ENCODE measurements at regions not wholly inside any gene's neighbourhood (a gene's known extent, or its start where the extent isn't known, plus 50 kb on each side); places are given as distances from the start of the nearest gene placed in this dataset.

GRCh38 chr3:8106921-8107320 lies 394.7 kb upstream of the LMCD1 start:
- ATAC-seq (ENCODE audit: insufficient read depth, low FRiP score): no peak
- no peak for TF ChIP-seq CTCF (IDR thresholded peaks at IDR 0.05; ENCODE audit: control extremely low read depth, extremely low read depth)
- WGBS, 2 donors: 96 to 100% methylated on average over 2 of the region's 2 CpGs

GRCh38 chr3:8110966-8111798 lies 390.4 kb upstream of the LMCD1 start:
- H3K36me3 ChIP-seq (ENCODE audit: control insufficient read depth in 4 of 4, insufficient read depth in 4 of 4, low read length in 4 of 4): no peaks in the 10 kb centered on the region
- no peak overlapping the region for H3K27ac ChIP-seq (ENCODE audit: low read depth in 1 of 2, low read length in 1 of 2)
- H3K9ac ChIP-seq (ENCODE audit: insufficient read depth in 1 of 2, low read length in 2 of 2): peak overlapping the region in 1 of 2 donors; percentile 53
- H3K4me1 ChIP-seq (ENCODE audit: control insufficient read depth in 5 of 5, insufficient read depth in 5 of 5, low read length in 5 of 5): peaks cover 0 to 7% (median 0%) of the 10 kb centered on the region in 5 donors
- WGBS, 2 donors: 22 to 29% methylated on average over 14 of the region's 14 CpGs
- no peaks in the 10 kb centered on the region for H3K9me3 ChIP-seq (ENCODE audit: control insufficient read depth in 4 of 4, insufficient read depth in 3 of 4, low read length in 3 of 4)
- ATAC-seq (ENCODE audit: insufficient read depth, low FRiP score) (peak; percentile 89), DNase-seq (peak; percentile 89 to 94 (median 94))
- peak; percentile 20 for TF ChIP-seq CTCF (IDR thresholded peaks at IDR 0.05; ENCODE audit: control extremely low read depth, extremely low read depth)
- H3K4me3 ChIP-seq: no peak overlapping the region
- H3K27me3 ChIP-seq (ENCODE audit: control insufficient read depth in 3 of 3, insufficient read depth in 3 of 3, low read length in 2 of 3): no peaks in the 10 kb centered on the region

More at GRCh38 chr3:8106921-8107320, 394.7 kb upstream of the LMCD1 start:
- Histone ChIP-seq H3K4me3 (no peak overlapping the region), H3K36me3 (ENCODE audit: control insufficient read depth in 4 of 4, insufficient read depth in 4 of 4, low read length in 4 of 4) (no peaks in the 10 kb centered on the region), H3K27me3 (ENCODE audit: control insufficient read depth in 3 of 3, insufficient read depth in 3 of 3, low read length in 2 of 3) (no peaks in the 10 kb centered on the region), H3K9me3 (ENCODE audit: control insufficient read depth in 4 of 4, insufficient read depth in 3 of 4, low read length in 3 of 4) (no peaks in the 10 kb centered on the region), H3K4me1 (ENCODE audit: control insufficient read depth in 5 of 5, insufficient read depth in 5 of 5, low read length in 5 of 5) (peaks cover 0 to 7% (median 0%) of the 10 kb centered on the region in 5 donors), H3K27ac (ENCODE audit: low read depth in 1 of 2, low read length in 1 of 2) (no peak overlapping the region), H3K9ac (ENCODE audit: insufficient read depth in 1 of 2, low read length in 2 of 2) (no peak overlapping the region)
- DNase-seq: no peak

- Histone ChIP-seq H3K9ac (ENCODE audit: insufficient read depth in 1 of 2, low read length in 2 of 2) (no peak overlapping the region), H3K27ac (ENCODE audit: low read depth in 1 of 2, low read length in 1 of 2) (no peak overlapping the region), H3K4me1 (ENCODE audit: control insufficient read depth in 5 of 5, insufficient read depth in 5 of 5, low read length in 5 of 5) (peaks cover 0 to 7% (median 0%) of the 10 kb centered on the region in 5 donors), H3K9me3 (ENCODE audit: control insufficient read depth in 4 of 4, insufficient read depth in 3 of 4, low read length in 3 of 4) (no peaks in the 10 kb centered on the region), H3K4me3 (no peak overlapping the region), H3K27me3 (ENCODE audit: control insufficient read depth in 3 of 3, insufficient read depth in 3 of 3, low read length in 2 of 3) (no peaks in the 10 kb centered on the region), H3K36me3 (ENCODE audit: control insufficient read depth in 4 of 4, insufficient read depth in 4 of 4, low read length in 4 of 4) (no peaks in the 10 kb centered on the region)
- DNase-seq (no peak), ATAC-seq (ENCODE audit: insufficient read depth, low FRiP score) (no peak)
- no peak for TF ChIP-seq CTCF (IDR thresholded peaks at IDR 0.05; ENCODE audit: control extremely low read depth, extremely low read depth)
- 60% methylated on average over 7 of the region's 7 CpGs for WGBS, 2 donors
These were observed 389.0 kb upstream of the LMCD1 start for GRCh38 chr3:8112587-8112986.

Data from lung (tissue), 11 donors.